GM18502 (cell line): ENCODE measurements at regions not wholly inside any gene's neighbourhood (a gene's known extent, or its start where the extent isn't known, plus 50 kb on each side); places are given as distances from the start of the nearest gene placed in this dataset.

Experiments used
- ATAC-seq: cut with Tn5 transposase; IDR thresholded peaks from one replicate; pipeline ENCODE4 v1.9.1; 2021; ENCODE audit warnings: mild to moderate bottlenecking; ENCODE audit not compliant: unreplicated experiment, poor library complexity

DNA sequence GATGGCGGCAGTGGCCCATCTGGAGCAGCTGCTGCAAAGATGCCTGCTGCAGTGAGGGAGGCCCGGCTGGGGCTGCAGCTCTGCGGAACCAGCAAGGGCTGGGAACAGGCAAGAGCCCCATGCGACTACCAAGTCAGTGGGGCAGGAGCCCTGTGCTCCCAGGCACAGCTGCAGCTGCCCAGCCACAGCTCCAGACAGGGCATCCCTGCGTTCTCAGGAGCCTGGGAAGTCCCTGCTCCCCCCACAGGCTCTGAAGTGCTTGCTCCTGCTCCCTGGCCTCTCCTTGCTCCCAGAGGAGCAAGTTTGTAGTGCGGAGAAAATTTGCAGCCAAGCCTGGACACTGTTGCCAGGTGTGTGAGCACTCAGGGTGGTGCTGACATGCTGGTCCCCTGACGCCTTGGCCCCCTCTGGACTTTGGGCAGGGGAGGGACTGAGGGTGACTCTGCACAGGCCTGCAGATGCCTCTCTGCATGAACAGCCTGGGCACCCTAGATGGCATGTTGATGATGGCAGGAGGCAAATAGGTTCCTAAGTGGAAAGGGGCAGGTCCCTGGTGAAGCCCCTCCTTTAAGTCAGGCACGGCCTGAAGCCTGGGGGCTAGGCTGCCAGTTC, 105.6 kb downstream of the LYZL1 start:
- no peak for ATAC-seq

DNA sequence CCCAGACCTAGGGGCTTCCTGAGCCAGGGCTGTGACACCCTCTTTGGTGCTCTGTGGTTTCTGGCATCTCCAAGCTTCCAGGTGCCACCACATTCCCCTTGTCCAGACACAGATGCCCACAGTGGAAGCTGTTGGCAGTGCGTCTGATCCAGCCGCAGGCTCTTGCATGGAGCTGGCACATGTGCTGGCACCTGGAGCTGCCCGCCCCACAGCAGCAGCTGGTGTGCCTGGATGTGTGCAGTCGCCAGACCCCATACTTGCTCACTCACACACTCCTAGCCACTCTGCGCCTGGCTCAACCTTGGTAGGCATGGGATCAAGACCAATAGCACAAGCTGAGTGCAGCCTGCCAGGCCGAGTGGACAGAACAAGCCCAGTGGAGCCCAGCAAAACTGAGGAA, 106.5 kb downstream of the LYZL1 start:
- ATAC-seq: no peak

DNA sequence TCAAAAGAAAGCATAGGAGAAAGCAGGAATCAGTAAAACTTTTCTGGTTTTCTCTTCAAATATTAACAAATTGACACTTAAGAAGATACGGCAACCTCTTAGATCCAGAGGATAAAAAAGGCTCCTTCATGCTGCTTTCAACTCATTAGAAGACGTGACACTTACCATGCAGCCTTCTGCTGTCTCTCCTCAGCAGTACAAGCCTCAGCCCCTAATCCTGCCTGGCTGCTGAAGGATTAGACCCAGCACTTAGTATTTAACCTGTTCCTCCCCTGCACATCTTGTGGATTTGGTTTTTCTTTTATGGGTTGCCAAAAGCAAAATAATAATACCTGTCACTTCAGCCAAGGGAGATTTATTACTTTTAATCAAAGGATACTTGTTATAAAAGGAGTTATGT, 108.4 kb downstream of the LYZL1 start:
- ATAC-seq: no peak

DNA sequence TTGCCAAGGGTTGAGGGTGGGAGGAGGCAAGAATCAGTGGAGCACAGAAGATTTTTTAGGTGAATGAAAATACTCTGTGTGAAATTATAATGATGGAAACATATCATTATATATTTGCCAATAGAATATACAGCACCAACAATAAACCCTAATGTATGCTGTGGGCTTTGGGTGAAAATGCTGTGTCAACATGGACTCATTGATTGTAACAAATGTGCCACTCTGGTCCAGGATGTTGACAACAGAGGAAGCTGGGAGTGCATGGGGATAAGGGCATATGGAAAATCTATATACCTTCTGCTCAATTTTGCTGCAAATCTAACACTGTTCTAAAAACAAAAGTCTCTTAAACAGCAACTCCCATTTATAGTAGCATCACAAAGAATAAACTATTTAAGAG, 114.3 kb downstream of the LYZL1 start:
- no peak for ATAC-seq

DNA sequence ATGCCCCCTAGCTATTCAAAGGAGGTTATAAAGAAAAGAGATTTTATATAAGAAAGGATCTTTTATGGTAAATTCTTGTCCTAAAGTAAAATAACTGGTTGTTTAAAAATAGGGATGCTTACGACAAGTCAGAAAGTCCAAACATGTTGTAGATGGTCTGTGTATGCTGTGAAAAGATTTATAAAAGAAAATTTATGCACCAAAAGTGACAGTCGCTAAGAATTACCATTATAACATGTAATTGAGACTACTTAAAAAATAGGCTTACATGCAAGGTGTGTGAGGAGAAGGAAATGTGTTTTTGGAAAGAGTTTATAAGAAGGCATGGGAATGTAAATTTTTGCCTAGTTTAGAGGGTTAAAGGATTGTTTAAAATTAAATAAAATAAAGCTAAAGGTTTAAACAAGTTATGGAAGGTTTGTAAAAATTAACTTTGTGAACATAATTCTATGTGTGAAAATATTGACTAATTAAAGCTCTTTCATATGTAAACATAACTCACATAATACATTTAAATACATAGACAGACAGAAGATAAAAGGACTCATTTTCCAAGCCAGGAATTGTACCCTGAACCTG, 118.5 kb downstream of the LYZL1 start:
- ATAC-seq: no peak
